Globus pallidus (tissue), 1 donor: ENCODE measurements at regions not wholly inside any gene's neighbourhood (a gene's known extent, or its start where the extent isn't known, plus 50 kb on each side); places are given as distances from the start of the nearest gene placed in this dataset.

Source experiments
- DNase-seq: peaks from one replicate; pipeline ENCODE4 v3.0.0-alpha.2; 2015; ENCODE audit warnings: low spot score

- DNase-seq, result no peak
These were observed 364.5 kb upstream of the MAD2L1 start for GRCh38 chr4:120431180-120431579.

- no peak for DNase-seq
These were observed 351.5 kb upstream of the MAD2L1 start for GRCh38 chr4:120418146-120418545.

GRCh38 chr4:120415896-120416295, 349.2 kb upstream of the MAD2L1 start:
- DNase-seq, result no peak

GRCh38 chr4:120406960-120407359, 340.3 kb upstream of the MAD2L1 start:
- no peak for DNase-seq

- DNase-seq, result no peak
These were observed 336.6 kb upstream of the MAD2L1 start for GRCh38 chr4:120403296-120403695.

GRCh38 chr4:120400441-120400840, 333.8 kb upstream of the MAD2L1 start:
- no peak for DNase-seq

- no peak for DNase-seq
These were observed 333.2 kb upstream of the MAD2L1 start for GRCh38 chr4:120399826-120400225.

GRCh38 chr4:120395746-120396145, 329.1 kb upstream of the MAD2L1 start:
- no peak for DNase-seq

GRCh38 chr4:120355881-120356280, 289.2 kb upstream of the MAD2L1 start:
- DNase-seq, result no peak

GRCh38 chr4:120354381-120354780, 287.7 kb upstream of the MAD2L1 start:
- DNase-seq, result no peak

GRCh38 chr4:120353235-120353634, 286.6 kb upstream of the MAD2L1 start:
- no peak for DNase-seq

- DNase-seq, result no peak
These were observed 286.1 kb upstream of the MAD2L1 start for GRCh38 chr4:120352739-120353138.

- no peak for DNase-seq
These were observed 282.3 kb upstream of the MAD2L1 start for GRCh38 chr4:120348948-120349347.

- DNase-seq, result no peak
These were observed 281.9 kb upstream of the MAD2L1 start for GRCh38 chr4:120348521-120348920.

GRCh38 chr4:120331486-120332370, 265.1 kb upstream of the MAD2L1 start:
- DNase-seq, result no peak

GRCh38 chr4:120329386-120329785, 262.7 kb upstream of the MAD2L1 start:
- no peak for DNase-seq

GRCh38 chr4:120327276-120327675, 260.6 kb upstream of the MAD2L1 start:
- no peak for DNase-seq

GRCh38 chr4:120319046-120319767, 252.6 kb upstream of the MAD2L1 start:
- no peak for DNase-seq

- DNase-seq, result no peak
These were observed 251.7 kb upstream of the MAD2L1 start for GRCh38 chr4:120318196-120318846.

- no peak for DNase-seq
These were observed 251.1 kb upstream of the MAD2L1 start for GRCh38 chr4:120317713-120318112.

- DNase-seq, result no peak
These were observed 249.8 kb upstream of the MAD2L1 start for GRCh38 chr4:120316416-120316815.

- DNase-seq, result no peak
These were observed 248.3 kb upstream of the MAD2L1 start for GRCh38 chr4:120314969-120315368.

- no peak for DNase-seq
These were observed 238.2 kb upstream of the MAD2L1 start for GRCh38 chr4:120304801-120305200.
